SH-SY5Y (cell line): ENCODE measurements at regions not wholly inside any gene's neighbourhood (a gene's known extent, or its start where the extent isn't known, plus 50 kb on each side); places are given as distances from the start of the nearest gene placed in this dataset.

Experiments used
- GATA2 ChIP-seq: IDR thresholded peaks from 2 replicates; pipeline ENCODE4 v1.6.1; 2011; ENCODE audit warnings: mild to moderate bottlenecking, low read depth, low read length
- GATA3 ChIP-seq: IDR thresholded peaks from 2 replicates; pipeline ENCODE4 v1.6.1; 2011; ENCODE audit warnings: low read depth, mild to moderate bottlenecking, low read length, moderate library complexity

GRCh38 chr20:39090906-39091305, 128.8 kb downstream of the DHX35 start:
- no peak for TF ChIP-seq GATA2
- TF ChIP-seq GATA3 = no peak
